GM11168 (cell line): ENCODE measurements at regions not wholly inside any gene's neighbourhood (a gene's known extent, or its start where the extent isn't known, plus 50 kb on each side); places are given as distances from the start of the nearest gene placed in this dataset.

Experiments
- in situ Hi-C: fragments of 300-500 bp; cut with MboI; formaldehyde crosslinking; loops from one replicate; pipeline ENCODE4 v1.12.0; 2022; ENCODE audit warnings: low sequenced_read_pairs; ENCODE audit not compliant: unreplicated experiment

- in situ Hi-C loops, result no loop called here
These were observed 316.5 kb downstream of the MTX2 start for GRCh38 chr2:176585791-176586190.

GRCh38 chr2:176589287-176589686, 320.0 kb downstream of the MTX2 start:
- in situ Hi-C loops, result no loop called here

- in situ Hi-C loops, result no loop called here
These were observed 320.7 kb downstream of the MTX2 start for GRCh38 chr2:176589825-176590440.

- in situ Hi-C loops, result no loop called here
These were observed 323.0 kb downstream of the MTX2 start for GRCh38 chr2:176592216-176592615.

GRCh38 chr2:176595986-176596385, 326.7 kb downstream of the MTX2 start:
- in situ Hi-C loops, result no loop called here

- in situ Hi-C loops, result no loop called here
These were observed 328.7 kb downstream of the MTX2 start for GRCh38 chr2:176597916-176598315.

GRCh38 chr2:176598351-176598750, 329.1 kb downstream of the MTX2 start:
- in situ Hi-C loops, result no loop called here

GRCh38 chr2:176599796-176600485, 330.7 kb downstream of the MTX2 start:
- in situ Hi-C loops, result no loop called here

GRCh38 chr2:176601066-176601465, 331.8 kb downstream of the MTX2 start:
- in situ Hi-C loops, result no loop called here

GRCh38 chr2:176612036-176612435, 342.8 kb downstream of the MTX2 start:
- in situ Hi-C loops, result no loop called here

- in situ Hi-C loops, result no loop called here
These were observed 343.5 kb downstream of the MTX2 start for GRCh38 chr2:176612736-176613135.

- in situ Hi-C loops, result no loop called here
These were observed 344.2 kb downstream of the MTX2 start for GRCh38 chr2:176613323-176613987.

- in situ Hi-C loops, result no loop called here
These were observed 344.8 kb downstream of the MTX2 start for GRCh38 chr2:176614049-176614448.

GRCh38 chr2:176614930-176615329, 345.7 kb downstream of the MTX2 start:
- in situ Hi-C loops, result no loop called here

- in situ Hi-C loops, result no loop called here
These were observed 350.3 kb downstream of the MTX2 start for GRCh38 chr2:176619504-176619903.

GRCh38 chr2:176621350-176621749, 352.1 kb downstream of the MTX2 start:
- in situ Hi-C loops, result no loop called here

- in situ Hi-C loops, result no loop called here
These were observed 353.6 kb downstream of the MTX2 start for GRCh38 chr2:176622792-176623191.

GRCh38 chr2:176626796-176627195, 357.6 kb downstream of the MTX2 start:
- in situ Hi-C loops, result no loop called here

- in situ Hi-C loops, result no loop called here
These were observed 359.2 kb downstream of the MTX2 start for GRCh38 chr2:176628438-176628837.

GRCh38 chr2:176633754-176634153, 364.5 kb downstream of the MTX2 start:
- in situ Hi-C loops, result loop anchor here (10.0 kb wide), 1 partner anchor 509 kb away; the partner anchor contains the start of genes HOXD8 and HOXD9

- in situ Hi-C loops, result loop anchor here (10.0 kb wide), 1 partner anchor 512 kb away; the partner anchor contains the start of genes HOXD8 and HOXD9
These were observed 367.2 kb downstream of the MTX2 start for GRCh38 chr2:176636401-176636800.
